GM23248 (cell line): ENCODE measurements at regions not wholly inside any gene's neighbourhood (a gene's known extent, or its start where the extent isn't known, plus 50 kb on each side); places are given as distances from the start of the nearest gene placed in this dataset.

Experiments
- DNase-seq: peaks from one replicate; pipeline ENCODE4 v3.0.0-alpha.2; 2015
- H2AFZ ChIP-seq: fragments of 200-600 bp; sonication (generic); 2 replicates; pipeline ENCODE4 v1.6.1; 2016; ENCODE audit warnings: antibody characterized with exemption
- H3F3A ChIP-seq: fragments of 200-600 bp; sonication (generic); 2 replicates; pipeline ENCODE4 v1.6.1; 2016; ENCODE audit warnings: mild to moderate bottlenecking, antibody characterized with exemption, mixed run types; ENCODE audit not compliant: insufficient read depth
- H3K27ac ChIP-seq: fragments of 200-600 bp; sonication (generic); 2 replicates; pipeline ENCODE4 v1.5.1; 2016; ENCODE audit warnings: mild to moderate bottlenecking
- H3K27me3 ChIP-seq: fragments of 200-600 bp; sonication (generic); replicated peaks from 2 replicates; pipeline ENCODE4 v1.6.1; 2016; ENCODE audit warnings: mild to moderate bottlenecking; ENCODE audit not compliant: insufficient read depth
- H3K36me3 ChIP-seq: fragments of 200-600 bp; sonication (generic); 2 replicates; pipeline ENCODE4 v1.6.1; 2016; ENCODE audit warnings: low read depth, mild to moderate bottlenecking
- H3K4me1 ChIP-seq: fragments of 200-600 bp; sonication (generic); 2 replicates; pipeline ENCODE4 v1.6.1; 2016; ENCODE audit warnings: mild to moderate bottlenecking; ENCODE audit not compliant: insufficient read depth
- H3K4me2 ChIP-seq: fragments of 200-600 bp; sonication (generic); one replicate; pipeline ENCODE4 v1.6.1; 2016; ENCODE audit warnings: mild to moderate bottlenecking; ENCODE audit not compliant: unreplicated experiment
- H3K4me3 ChIP-seq: fragments of 200-600 bp; sonication (generic); 2 replicates; pipeline ENCODE4 v1.5.1; 2016; ENCODE audit warnings: mild to moderate bottlenecking
- H3K79me2 ChIP-seq: fragments of 200-600 bp; sonication (generic); 2 replicates; pipeline ENCODE4 v1.6.1; 2016; ENCODE audit warnings: mild to moderate bottlenecking; ENCODE audit not compliant: insufficient read depth
- H3K9ac ChIP-seq: fragments of 200-600 bp; sonication (generic); 2 replicates; pipeline ENCODE4 v1.6.1; 2016; ENCODE audit warnings: mild to moderate bottlenecking
- H3K9me2 ChIP-seq: fragments of 200-600 bp; sonication (generic); 2 replicates; pipeline ENCODE4 v1.6.1; 2016; ENCODE audit warnings: mixed run types, mild to moderate bottlenecking, moderate library complexity; ENCODE audit not compliant: insufficient read depth
- H3K9me3 ChIP-seq: fragments of 200-600 bp; sonication (generic); one replicate; pipeline ENCODE4 v1.6.1; 2017; ENCODE audit warnings: low read depth
- H4K20me1 ChIP-seq: fragments of 200-600 bp; sonication (generic); 2 replicates; pipeline ENCODE4 v1.6.0; 2016; ENCODE audit not compliant: insufficient read depth
- EZH2 ChIP-seq: fragments of 200-600 bp; sonication (generic); IDR thresholded peaks from 2 replicates; pipeline ENCODE4 v1.6.1; 2018; ENCODE audit warnings: antibody characterized with exemption, mild to moderate bottlenecking; ENCODE audit not compliant: insufficient read depth, poor library complexity, severe bottlenecking
- EZH2phosphoT487 ChIP-seq: fragments of 200-600 bp; sonication (generic); IDR thresholded peaks from 2 replicates; pipeline ENCODE4 v1.6.1; 2018; ENCODE audit warnings: antibody characterized with exemption, moderate library complexity, mild to moderate bottlenecking, low read depth; ENCODE audit not compliant: insufficient read depth
- WGBS, 2 experiments: methylation state at CpG; one replicate each; pipeline ENCODE4 v1.1.6; 2015 to 2017; ENCODE audit warnings: low lambda C conversion rate in 2 of 2, low coverage in 1 of 2; ENCODE audit errors: missing lambda C conversion rate in 2 of 2; 5-methylcytosine and 5-hydroxymethylcytosine counted together
- in situ Hi-C: fragments of 300-500 bp; cut with MboI; formaldehyde crosslinking; loops from 2 replicates; pipeline ENCODE4 v1.15.0; 2020

DNA sequence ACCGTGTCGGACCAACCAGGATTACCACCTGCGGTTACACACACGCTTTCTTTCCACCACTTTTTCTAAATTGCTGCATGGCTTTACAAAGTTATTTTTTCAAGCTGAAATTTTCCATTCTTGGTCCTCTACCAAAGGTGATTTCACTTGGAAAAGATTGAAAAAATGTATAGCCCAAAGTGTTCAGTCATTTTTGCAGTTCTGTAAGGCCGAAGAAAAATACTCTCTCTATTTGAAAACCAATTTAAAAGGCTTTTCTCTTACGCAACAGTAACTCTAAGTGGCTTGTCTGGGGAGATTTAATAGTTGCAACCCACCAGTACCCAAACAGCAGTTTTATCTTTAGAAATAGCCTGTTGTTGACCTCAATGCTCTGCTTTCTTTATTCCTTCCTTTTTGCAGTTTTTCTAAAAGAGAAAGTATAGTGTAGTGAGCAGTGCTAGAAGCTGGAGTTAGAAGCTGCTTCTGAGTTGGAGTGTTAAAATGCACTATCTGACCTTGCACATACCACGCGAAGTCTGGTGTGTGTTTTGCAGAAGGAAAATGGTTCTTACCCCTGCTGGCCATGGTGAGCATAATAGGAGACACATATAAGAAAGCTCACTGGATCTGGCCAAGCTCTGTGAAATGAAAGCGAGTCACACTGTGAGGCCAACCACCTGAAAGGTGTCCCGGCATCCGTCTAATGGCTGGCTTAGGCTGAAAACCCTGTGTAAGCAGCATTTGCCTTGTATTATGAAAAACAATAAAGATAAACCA, 201.0 kb upstream of the ADRA1D start:
- H3K9me3 ChIP-seq = no peaks in the 10 kb centered on the region
- H3K79me2 ChIP-seq = no peaks in the 10 kb centered on the region
- TF ChIP-seq EZH2phosphoT487 = no peak
- TF ChIP-seq EZH2 = no peak
- no peak overlapping the region for H3K9ac ChIP-seq
- H3F3A ChIP-seq = peaks cover 19% of the 10 kb centered on the region
- no peak overlapping the region for H3K4me3 ChIP-seq
- peaks cover 26% of the 10 kb centered on the region for H3K4me1 ChIP-seq
- H4K20me1 ChIP-seq = no peaks in the 10 kb centered on the region
- peak overlapping the region; percentile 4 for H3K4me2 ChIP-seq
- no peaks in the 10 kb centered on the region for H3K9me2 ChIP-seq
- in situ Hi-C loops = no loop called here
- WGBS, 2 experiments = 87 to 93% methylated on average over 11 of the region's 11 CpGs
- H3K27me3 ChIP-seq = no peaks in the 10 kb centered on the region
- DNase-seq = peak; percentile 42
- H3K36me3 ChIP-seq = no peaks in the 10 kb centered on the region
- H2AFZ ChIP-seq = peak overlapping the region; percentile 55; the same call in 1 of the 2 replicates
- no peak overlapping the region for H3K27ac ChIP-seq

DNA sequence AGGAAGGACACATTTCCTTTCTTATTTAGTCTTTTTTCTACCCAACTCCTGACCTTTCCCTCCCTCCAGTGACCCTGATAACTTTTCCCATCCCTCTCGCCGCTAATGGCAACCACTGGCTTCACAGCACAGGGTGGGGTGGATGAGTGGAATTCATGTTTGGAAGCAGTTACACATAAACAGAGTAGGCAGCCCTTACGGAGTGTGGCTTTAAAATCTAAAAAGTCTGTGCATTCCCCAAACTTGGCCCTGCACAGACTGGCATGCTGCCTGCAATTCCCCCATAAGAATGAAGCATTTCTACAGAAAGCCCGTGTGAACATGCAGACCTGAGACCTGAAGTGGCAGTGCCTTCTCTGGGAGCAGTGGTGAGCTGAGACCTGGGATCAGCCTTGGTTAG, 196.7 kb upstream of the ADRA1D start:
- DNase-seq = peak; percentile 25
- peaks cover 32% of the 10 kb centered on the region for H3K4me1 ChIP-seq
- H3F3A ChIP-seq = peaks cover 34% of the 10 kb centered on the region
- in situ Hi-C loops = no loop called here
- no peaks in the 10 kb centered on the region for H3K9me3 ChIP-seq
- no peaks in the 10 kb centered on the region for H3K27me3 ChIP-seq
- H3K36me3 ChIP-seq = no peaks in the 10 kb centered on the region
- no peaks in the 10 kb centered on the region for H3K9me2 ChIP-seq
- H3K79me2 ChIP-seq = no peaks in the 10 kb centered on the region
- WGBS, 2 experiments = 31% methylated on average over 4 of the region's 4 CpGs
- H3K4me3 ChIP-seq = no peak overlapping the region
- H3K27ac ChIP-seq = no peak overlapping the region
- no peak overlapping the region for H3K9ac ChIP-seq
- H2AFZ ChIP-seq = 0 out of 2 replicates have a peak overlapping the region, but pooled peaks have one; percentile 16
- H3K4me2 ChIP-seq = peak overlapping the region; percentile 35
- no peaks in the 10 kb centered on the region for H4K20me1 ChIP-seq
- TF ChIP-seq EZH2 (no peak), EZH2phosphoT487 (no peak)

DNA sequence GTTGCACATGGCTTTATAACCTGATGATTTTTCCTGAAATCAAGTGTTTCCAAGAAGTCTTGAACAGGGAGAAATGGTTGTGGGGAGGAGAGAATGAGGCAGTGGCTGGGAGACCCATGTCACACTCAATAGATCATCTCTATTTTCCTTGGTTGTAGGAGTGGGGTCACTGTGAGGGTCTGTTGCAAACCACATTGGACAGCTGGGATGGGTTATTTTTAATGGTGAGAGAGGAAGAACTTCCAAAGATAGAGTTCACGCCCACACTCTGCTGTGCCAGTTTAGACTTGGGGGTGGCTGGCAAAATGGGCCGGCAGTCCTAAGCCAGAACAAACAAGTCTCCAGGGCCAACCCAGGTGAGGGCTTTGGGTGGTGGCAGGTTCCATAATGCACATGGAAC, 196.2 kb upstream of the ADRA1D start:
- H3K27ac ChIP-seq = peak overlapping the region; percentile 67
- DNase-seq = no peak
- no peak overlapping the region for H2AFZ ChIP-seq
- WGBS, 2 experiments = 54 to 73% methylated on average over 2 of the region's 2 CpGs
- H3K4me3 ChIP-seq = no peak overlapping the region
- no peaks in the 10 kb centered on the region for H3K27me3 ChIP-seq
- no peak overlapping the region for H3K9ac ChIP-seq
- no peaks in the 10 kb centered on the region for H3K79me2 ChIP-seq
- no peaks in the 10 kb centered on the region for H3K9me3 ChIP-seq
- no peaks in the 10 kb centered on the region for H3K9me2 ChIP-seq
- peaks cover 31% of the 10 kb centered on the region for H3K4me1 ChIP-seq
- in situ Hi-C loops = no loop called here
- H3K4me2 ChIP-seq = peak overlapping the region; percentile 35
- H3F3A ChIP-seq = peaks cover 30% of the 10 kb centered on the region
- no peaks in the 10 kb centered on the region for H4K20me1 ChIP-seq
- TF ChIP-seq EZH2phosphoT487 (no peak), EZH2 (no peak)
- no peaks in the 10 kb centered on the region for H3K36me3 ChIP-seq

DNA sequence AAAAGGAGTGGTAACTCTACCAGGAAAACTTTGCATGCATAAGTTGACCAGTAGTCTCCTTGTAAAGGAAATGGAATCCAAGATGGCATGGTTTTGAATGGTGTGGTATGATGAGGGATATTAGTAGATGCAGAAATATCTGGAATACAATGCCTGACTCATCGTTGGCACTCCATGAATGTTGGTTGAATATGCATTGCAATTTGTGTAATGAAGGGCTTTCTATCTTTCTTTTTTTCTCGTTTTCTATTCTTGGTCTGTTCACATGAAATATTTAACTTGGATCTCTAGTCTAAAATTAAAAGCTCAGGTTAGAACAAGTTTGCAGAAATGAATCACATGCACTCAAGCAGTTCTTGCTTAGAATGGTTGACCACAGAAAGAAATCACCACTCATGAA, 195.3 kb upstream of the ADRA1D start:
- Histone ChIP-seq H3K4me2 (peak overlapping the region; percentile 35), H3K27ac (peak overlapping the region; percentile 67), H3K9me3 (no peaks in the 10 kb centered on the region), H3K36me3 (no peaks in the 10 kb centered on the region), H3K27me3 (no peaks in the 10 kb centered on the region), H3K79me2 (no peaks in the 10 kb centered on the region), H3K9me2 (no peaks in the 10 kb centered on the region), H3K4me3 (no peak overlapping the region), H4K20me1 (no peaks in the 10 kb centered on the region), H2AFZ (0 out of 2 replicates have a peak overlapping the region, but pooled peaks have one; percentile 15), H3K4me1 (peaks cover 36% of the 10 kb centered on the region), H3F3A (peaks cover 27% of the 10 kb centered on the region), H3K9ac (no peak overlapping the region)
- peak; percentile 88 for DNase-seq
- WGBS, 2 experiments = 10 to 20% methylated on average over 2 of the region's 2 CpGs
- in situ Hi-C loops = no loop called here
- TF ChIP-seq EZH2phosphoT487 = no peak
- TF ChIP-seq EZH2 = no peak
